ENCODE measurements at regions not wholly inside any gene's neighbourhood (a gene's known extent, or its start where the extent isn't known, plus 50 kb on each side); places are given as distances from the start of the nearest gene placed in this dataset.

DNA sequence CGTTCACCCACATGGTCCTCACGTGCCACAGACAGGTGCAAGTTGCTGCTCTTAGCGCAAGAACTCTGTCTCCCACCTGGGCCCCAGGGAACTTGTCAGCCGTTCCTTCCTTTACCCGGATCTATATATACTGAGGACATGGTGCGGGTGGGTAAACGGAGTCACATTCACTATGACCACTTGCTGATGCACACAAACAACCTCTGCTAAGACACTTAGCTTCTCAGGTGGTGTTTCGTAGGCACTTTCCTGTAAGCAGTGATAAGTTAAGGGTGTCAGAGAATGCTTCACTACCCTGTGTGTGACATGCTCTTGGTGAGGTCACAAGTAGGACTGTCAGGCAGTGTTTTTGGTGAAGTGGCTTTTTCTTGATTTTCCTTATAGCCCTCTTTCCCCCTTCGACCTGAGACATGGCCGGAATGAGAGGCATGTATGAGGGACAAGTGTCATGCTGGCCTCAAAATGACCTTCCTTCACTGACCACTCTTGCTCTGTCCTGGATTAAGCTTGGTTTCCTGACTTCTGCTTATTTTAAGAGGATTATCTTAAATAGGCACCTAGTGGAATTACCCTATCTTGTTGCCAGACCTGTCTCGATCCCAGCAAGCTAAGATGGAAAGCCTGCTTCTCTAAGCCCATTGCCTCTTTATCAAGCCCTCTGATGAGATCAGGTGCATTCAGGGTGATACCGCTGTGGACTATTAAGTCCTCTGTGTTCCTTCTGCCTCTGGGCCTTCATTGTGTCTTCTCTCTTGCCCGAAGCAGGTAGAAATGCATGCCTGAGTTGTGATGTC is 97.1 kb upstream of the CELF4 start:
- no peak for DNase-seq (ENCODE audit: low read depth in 2 of 2)

DNA sequence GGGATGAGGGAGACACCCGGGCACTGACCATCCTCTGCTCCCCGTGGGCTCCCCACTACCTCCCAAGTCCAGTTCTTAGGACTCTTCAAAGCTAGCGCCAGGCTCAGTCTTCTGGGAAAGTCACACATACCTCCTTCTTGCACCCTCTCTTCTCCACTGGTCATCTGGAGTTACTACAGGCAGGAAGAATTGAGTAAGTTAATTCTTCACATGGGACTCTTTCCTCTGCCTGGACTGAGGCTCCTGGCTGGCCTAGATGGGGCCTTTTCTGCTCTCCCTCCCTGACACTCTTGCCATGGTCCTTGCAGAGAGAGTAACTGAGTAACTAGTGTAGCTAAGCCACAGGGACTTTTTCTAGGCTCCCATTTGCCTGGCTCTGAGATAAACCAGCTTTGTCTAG is 96.5 kb upstream of the CELF4 start:
- no peak for DNase-seq (ENCODE audit: low read depth in 2 of 2)

DNA sequence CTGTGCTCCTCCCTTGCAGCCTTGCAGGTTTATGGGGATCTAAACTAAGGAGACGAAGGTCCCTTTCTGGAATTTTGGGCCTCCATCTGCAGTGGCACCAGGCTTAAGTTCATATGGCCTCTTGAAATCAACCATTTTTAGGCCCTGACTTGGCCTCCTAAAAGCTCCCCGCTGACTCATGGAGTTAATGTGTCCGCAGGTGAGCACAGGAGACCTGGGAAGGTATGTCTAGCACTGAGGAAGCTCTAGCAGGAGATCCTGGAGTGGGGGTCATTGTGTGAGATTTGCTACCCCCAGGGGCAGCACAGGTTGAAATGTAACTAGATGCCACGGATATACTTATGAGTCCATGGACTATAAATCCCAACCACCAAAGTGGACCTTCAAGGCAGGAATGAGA is 95.9 kb upstream of the CELF4 start:
- no peak for DNase-seq (ENCODE audit: low read depth in 2 of 2)

DNA sequence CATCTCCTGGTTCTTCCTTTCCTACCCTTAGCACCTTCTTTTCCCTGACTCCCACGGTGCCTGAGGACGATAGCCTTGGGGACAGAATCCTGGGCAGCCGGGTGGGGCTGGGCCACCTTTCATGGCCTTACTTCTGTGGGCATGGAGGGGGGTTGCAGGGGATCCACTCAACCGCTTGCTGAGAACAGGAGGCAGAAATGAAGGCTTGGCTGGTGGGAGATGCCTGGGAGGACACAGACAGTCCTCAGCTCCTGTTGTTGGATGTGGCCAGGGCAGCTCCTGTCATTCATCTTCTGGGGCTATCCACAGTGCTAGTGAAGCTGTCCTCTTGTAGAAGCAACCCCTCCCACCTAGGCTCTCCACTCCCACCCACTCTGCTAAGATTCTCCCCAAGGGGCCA is 95.5 kb upstream of the CELF4 start:
- no peak for DNase-seq (ENCODE audit: low read depth in 2 of 2)

DNA sequence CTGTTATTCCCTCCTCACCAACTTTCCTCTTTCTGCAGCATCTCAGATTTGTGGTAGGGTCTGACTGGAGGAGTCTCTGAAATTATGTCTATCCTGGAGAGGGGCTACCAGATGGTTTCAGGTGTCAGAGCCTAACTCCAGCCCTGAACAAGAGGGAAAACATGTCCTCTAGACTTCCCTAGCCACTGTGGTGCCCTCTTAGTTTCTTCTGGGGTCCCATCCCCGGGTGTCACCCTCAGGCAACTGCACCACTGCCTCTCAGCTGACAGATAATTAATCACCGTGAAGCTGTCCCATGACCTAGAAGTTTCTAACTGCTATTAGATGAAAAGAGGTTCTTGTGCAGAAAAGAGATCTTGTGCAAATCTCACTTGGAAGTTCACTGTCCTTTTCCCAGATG is 95.1 kb upstream of the CELF4 start:
- DNase-seq (ENCODE audit: low read depth in 2 of 2): no peak

DNA sequence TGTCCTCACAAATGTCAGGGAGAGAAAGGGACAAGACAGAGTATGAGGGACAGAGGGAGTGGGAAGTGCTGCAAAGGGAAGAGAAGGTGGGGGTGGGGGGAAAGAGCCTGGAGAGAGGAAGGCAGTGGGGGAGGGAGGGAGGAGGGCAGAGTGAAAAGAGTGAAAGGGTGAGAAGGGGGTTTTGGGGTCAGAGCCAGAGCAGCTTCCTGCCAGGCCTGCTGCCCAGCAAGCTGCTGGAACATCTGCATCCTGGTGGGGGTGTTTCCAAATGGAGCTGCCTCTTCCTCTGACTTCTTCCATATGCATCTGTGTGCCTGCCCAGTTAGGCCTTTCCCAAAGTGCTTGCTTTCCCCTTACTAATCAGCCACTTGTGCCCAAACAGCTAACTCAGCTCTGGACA is 94.3 kb upstream of the CELF4 start:
- no peak for DNase-seq (ENCODE audit: low read depth in 2 of 2)

DNA sequence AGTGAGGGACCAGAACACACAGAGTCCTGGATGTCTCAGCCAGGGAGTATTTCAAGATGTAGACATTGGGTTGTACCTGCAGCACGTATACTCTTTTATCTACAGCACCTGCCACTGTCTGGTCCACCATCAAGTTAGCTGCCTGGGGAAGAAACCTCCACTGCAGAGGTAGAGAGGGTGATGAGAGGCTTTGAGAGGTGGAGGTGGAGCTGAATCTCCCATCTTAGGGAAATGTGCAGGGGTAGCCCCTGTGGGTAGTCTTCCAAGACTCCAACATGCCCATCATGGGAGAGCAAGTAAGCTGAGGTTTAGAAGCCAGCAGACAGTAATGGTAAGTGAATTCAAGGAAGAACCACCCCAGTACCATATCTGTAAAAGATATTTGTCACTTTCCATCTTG is 93.3 kb upstream of the CELF4 start:
- DNase-seq (ENCODE audit: low read depth in 2 of 2): no peak

DNA sequence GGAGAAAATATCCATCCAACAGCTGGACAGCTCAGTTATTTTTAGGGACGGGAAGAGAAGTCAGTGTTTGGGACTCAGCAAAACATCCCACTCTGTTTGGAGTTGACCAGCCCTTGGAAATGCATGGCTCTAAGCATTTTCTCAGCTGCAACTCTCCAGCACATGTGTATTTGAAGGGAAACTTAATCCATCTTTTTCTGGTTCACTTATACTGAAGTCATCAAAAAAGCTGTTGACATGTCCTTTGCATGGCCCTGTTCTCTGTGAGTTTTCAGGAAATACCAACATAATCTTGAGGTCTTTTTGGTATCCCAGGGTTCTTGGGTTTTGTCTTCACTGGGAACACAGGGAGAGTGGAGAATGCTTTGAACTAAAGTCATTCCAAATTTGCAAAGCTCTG is 91.9 kb upstream of the CELF4 start:
- no peak for DNase-seq (ENCODE audit: low read depth in 2 of 2)

DNA sequence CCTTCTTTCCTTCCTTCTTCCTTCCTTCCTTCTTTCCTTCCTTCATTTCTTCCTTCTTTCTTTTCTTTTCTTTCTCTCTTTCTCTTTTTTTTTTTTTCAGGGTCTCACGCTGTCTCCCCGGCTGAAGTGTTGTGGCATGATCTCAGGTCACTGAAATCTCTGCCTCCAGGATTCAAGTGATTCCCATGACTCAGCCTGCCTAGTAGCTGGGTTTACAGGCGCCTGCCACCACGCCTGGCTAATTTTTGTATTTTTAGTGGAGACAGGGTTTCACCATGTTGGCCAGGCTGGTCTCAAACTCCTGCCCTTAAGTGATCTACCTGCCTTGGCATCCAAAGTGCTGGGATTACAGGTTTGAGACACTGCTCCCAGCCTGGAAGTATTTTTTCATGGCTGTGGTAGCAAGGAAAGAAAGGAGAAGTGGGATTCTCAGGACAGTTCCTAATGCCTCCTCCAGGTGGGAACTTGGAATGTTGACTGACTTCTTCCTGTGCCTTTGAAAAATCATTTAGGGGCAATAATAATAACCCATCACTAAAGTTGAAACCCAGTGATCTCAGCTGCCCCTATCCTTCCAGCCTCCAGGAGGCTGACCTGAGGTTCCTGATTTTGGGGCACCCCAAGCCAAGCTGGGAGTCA is 89.3 kb upstream of the CELF4 start:
- no peak for DNase-seq (ENCODE audit: low read depth in 2 of 2)

DNA sequence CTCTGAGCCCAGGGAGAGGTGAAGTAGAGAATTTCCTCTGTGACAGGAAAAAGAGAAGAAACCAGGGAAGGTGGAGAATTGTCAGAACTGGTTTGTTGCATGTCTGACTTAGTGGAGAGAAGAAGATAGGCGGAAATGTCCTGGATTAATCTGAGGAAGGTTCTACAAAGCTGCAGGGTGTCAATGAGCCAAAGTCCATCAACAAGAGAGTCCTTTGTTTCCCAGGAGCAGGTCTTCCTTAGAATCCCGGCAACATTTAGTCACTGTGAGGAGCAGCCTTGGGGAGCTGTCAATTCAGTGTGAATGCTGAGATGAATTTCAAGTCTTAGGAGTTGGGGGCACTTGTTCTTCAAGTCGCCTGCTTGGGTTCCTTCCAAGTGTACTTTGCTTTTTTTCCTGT is 88.4 kb upstream of the CELF4 start:
- DNase-seq (ENCODE audit: low read depth in 2 of 2): no peak

DNA sequence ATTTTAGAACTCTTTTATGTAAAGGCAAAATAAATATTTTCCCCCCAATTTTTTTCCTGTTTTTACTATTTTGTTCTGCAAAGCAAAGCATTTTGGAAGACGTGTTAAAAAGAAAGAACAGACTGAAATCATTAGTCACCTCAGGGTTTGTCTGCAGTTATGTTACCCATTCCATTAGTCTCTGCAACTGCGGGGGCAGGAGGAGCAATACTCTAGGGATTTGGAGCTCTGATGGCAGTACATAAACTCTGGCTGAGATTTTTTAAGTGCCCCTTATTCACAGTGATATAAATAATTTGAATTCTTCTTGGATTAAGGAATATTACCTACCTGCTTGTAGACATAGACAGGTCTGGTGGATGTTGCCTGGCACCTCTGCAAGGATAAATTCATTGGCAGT is 88.0 kb upstream of the CELF4 start:
- no peak for DNase-seq (ENCODE audit: low read depth in 2 of 2)

DNA sequence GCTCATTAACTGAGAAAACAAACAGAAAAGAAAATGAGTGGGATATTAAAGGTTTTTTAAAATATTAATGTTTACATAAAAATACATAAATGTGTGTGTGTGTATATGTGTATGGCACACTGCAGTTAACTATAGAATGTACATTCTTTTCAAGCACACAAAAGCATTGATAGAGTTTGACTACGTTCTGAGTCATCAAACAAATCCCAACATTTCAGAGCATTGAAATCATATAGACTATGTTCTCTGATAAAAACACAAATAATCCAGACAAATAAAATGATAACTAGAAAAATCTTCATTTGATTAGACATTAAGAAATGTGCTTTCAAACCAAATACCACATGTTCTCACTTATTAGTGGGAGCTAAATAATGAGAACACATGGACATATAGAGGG is 84.3 kb upstream of the CELF4 start:
- no peak for DNase-seq (ENCODE audit: low read depth in 2 of 2)

DNA sequence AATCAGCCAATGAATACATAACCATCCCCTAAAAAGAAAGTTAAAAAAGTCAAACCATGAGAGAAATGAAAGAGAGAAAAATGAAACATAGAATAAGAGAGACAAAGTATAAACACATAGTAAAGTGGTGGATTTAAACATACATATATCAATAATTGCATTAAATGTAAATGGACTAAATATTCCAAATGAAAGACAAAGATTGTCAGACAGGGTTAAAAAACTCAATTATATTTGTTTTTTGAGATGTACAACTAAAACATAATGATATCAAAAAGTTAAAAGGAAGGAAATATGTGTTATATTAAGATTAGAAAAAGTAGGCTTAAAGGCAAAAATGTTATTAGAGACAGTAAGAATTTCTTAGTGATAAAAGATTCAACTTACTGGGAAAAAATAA is 83.8 kb upstream of the CELF4 start:
- no peak for DNase-seq (ENCODE audit: low read depth in 2 of 2)

DNA sequence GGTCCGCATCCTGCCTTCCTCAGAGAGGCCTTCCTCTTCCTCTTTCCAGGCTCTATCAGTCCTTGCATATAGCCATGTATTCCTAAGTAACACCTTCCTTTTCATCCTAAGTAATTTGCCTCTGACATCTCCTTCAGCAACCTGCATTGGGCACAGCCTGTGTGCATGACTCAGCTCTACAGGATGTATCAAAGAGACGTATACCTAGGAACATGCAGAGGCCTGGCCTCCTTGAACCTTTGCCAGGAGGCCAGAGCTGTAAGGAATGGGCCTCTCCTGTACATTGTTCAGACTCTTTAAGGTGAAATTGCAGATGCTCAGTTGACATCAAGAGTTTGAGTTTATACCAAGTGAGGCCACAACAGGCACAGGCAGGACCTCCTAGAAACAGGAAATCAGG is 76.0 kb upstream of the CELF4 start:
- no peak for DNase-seq (ENCODE audit: low read depth in 2 of 2)

DNA sequence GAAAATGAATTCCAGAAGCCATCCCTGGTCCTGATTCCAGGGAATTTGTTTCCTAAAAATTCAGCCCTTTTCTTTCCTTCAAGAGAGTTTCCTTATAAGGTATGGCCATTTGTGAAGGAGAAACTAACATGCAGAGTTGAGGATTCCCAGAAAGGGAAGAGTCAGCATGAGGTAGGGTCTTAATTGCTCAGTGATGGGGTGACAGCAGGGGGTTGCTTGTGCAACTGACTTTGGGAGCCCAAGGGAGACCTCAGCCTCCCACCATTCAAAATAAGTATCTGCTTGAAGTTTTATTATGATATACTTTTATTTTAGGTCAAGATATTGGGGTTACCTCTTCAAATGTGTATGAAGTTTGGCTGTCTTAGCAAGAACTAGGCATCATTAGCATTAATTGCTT is 74.9 kb upstream of the CELF4 start:
- no peak for DNase-seq (ENCODE audit: low read depth in 2 of 2)

DNA sequence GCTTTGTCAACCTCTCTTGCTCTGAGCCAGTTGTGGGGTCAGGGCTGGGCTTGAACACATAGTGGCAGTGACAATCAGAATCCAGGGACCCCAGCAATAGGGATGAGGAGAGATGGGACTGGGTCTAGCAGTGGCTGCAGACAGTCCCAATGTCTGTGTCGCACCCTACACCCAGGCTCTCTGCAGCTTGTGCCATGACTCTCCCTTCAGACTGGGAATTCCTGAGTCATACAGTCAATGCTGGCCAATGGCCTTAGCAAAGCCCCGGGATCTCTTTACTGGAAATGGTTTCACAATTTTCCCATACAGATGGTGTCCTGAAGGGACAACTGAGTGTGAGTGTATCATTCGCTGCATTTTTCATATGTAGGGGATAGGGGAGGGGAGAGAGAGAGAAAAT is 74.2 kb upstream of the CELF4 start:
- DNase-seq (ENCODE audit: low read depth in 2 of 2): no peak

DNA sequence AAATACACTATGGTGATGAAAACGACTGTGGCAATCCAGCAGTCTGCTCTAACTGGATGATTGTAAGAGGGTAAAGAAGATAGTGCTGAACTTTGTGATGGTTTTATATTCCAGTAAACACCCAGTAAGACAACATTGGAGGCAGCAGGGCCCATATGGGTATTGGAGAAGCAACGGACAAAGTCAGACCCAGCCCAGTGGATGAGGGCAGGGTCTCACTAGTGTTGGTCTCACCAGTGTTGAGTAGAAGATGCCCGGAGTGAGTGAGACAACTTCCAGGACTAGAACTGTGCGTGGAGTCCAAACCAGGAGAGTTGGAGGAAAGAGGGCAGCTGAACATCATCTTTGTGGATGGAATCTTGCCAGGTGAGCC is 71.9 kb upstream of the CELF4 start:
- DNase-seq (ENCODE audit: low read depth in 2 of 2): no peak

DNA sequence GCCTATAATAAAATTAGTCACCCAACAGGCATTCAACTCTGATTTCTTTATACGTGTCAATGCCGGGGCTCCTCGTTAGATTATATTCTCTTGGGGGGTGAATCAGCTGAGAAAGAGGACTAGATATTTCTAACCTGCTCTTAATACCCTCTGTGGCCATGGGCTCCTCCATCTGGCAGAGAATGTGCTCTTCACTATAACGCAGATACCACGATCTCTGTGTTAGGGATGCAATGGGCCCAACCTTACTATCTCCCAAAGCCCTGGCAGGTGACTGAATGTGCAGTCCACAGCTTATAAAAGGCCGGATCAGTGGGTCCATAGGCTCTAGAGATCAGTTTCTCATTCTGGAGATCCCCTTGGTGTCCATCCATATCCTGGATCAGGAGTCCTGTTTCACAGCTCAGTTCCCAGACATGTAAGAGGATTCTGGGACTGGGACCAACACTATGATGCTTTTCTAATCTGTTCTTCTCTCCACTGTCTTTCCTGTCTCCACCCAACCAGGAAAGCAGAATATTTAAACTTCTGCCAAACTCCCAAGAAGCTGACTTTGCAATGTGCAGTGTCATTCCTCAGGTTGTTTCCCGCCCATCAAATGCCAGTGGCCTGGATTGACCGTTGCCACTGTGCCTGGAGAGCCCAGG is 71.4 kb upstream of the CELF4 start:
- no peak for DNase-seq (ENCODE audit: low read depth in 2 of 2)

DNA sequence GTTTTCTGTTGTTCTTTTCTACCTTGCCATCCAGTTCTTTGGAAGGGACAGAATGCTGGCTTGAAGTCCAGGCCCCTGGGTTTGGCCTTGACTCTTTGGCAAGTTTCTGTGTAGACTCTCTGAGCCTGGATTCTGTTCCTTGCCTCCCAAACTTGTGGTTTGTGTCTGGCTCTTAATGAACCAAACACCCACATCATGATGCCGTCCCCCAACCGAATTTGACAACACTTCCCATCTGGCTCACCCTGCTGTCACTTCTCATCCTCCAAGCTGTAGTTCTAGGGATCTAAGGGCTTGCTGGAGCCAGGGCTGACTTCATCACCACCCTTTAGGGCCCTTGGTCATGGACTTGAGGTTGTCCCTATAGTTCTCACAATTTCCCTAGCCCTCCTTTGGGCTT is 68.9 kb upstream of the CELF4 start:
- no peak for DNase-seq (ENCODE audit: low read depth in 2 of 2)

DNA sequence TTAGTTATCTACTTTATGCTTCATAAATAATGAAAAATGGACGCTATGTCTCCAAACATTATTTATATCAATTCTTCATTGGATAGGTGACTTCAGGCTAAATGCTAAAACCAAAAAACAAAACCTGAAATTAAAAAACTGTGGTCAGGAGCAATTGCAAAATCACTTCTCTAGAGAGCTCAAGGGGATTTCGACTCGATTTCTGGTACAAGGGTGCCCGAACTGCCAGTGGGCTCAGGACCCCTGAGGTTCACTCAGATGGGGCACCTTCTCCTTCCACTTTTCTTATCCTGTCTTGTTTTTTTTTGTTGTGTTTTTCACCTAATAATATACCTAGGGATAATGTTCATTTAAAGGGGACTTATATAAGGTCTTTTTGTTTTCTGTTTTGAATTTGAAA is 65.8 kb upstream of the CELF4 start:
- DNase-seq (ENCODE audit: low read depth in 2 of 2): no peak

DNA sequence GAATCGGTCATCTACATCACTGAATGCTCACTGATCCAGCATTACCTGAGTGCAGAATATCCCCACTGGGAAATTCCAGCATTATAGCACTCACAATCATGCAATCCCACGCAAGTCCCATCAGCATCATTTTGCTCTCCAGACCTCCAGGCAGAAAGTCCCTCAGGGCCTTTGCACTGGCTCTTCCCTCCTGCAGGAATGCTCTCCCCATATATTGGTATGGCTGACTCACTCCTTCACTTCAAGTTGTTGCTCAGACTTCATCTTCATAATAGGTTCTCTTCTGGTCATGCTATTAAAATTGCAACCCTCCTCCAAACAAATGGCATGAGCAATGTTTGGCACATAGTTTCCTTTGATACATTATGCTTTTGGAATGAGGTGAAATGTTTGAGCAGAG is 64.7 kb upstream of the CELF4 start:
- DNase-seq (ENCODE audit: low read depth in 2 of 2): no peak

DNA sequence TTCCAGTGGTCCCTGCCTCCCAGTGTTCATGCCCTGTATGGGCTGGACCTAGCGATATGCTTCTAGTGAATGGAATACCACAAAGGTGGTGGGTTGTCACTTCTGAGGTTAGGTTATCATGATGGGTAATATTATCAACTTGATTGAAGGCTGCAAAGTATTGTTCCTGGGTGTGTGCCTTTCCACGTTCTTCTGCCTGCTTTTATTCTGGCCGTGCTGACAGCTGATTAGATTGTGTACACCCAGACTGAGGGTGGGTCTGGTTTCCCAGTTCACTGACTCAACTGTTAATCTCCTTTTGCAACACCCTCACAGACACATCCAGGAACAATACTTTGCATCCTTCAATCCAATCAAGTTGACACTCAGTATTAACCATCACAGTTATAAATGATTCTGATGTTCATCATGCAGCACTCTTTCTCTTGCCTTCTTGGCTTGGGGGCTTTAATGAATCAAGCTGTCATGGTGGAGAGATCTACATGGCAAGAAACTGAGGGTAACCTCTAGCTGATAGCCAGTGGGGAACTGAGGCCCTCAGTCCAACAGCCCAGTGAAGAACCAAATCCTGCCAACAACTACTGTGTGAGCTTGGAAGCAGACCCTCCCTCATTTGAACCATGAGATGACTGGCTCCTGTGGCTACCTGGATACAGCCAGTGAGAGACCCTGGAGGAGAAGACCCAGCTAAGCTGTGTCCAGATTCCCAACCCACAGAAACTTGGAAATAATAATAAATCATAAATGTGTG is 63.0 kb upstream of the CELF4 start:
- no peak for DNase-seq (ENCODE audit: low read depth in 2 of 2)

DNA sequence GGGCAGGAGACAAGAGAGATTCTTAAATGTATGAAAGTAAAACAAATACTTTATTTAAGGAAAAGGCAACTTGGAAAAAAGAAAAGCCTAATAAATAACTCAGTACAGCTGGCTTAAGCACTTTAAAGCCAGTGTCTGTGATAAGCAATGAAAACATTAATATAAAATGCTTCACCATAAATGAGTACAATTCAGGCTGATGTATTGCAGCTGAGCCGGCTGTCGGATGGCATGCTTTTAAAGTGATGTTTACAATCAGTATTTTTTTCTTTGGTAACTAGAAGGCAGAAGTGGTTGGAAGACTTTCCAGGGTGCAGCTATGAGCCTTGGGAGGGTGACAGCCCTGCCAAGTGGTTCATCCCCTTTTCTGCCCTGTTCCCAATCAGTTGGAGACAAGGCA is 58.7 kb upstream of the CELF4 start:
- no peak for DNase-seq (ENCODE audit: low read depth in 2 of 2)

All from stimulated activated CD4-positive, alpha-beta T cell treated with anti-CD3 and anti-CD28 coated beads, Interleukin-1b, Interleukin-23, amount 100 ng/mL, for 4 hours (primary cell).